ENCODE measurements at regions not wholly inside any gene's neighbourhood (a gene's known extent, or its start where the extent isn't known, plus 50 kb on each side); places are given as distances from the start of the nearest gene placed in this dataset.

DNA sequence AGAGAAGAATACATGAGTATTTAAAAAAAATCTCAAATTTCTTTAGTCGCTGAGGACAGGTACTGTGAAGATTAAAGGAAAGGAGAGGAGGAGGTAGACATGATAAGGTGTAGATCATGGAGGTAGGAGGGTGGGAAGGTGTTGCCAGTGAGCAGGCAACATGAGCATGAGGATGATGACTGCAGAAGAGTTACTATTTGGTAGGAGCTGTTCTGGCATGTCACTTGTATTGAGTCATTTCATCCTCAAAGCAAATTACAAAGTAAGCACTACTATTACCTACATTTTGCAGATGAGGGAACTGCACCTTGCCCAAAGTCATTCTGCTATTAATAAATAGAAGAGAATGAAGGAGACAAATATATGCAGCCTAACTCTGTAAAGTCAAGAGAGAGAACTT is 435.8 kb upstream of the KLF12 start:
- TF ChIP-seq POLR2AphosphoS5 (IDR thresholded peaks at IDR 0.05; ENCODE audit: insufficient read depth in 1 of 2, low read depth in 1 of 2) (no peak), POLR2A (IDR thresholded peaks at IDR 0.05) (no peak)
- TF ChIP-seq, protein P1, sequence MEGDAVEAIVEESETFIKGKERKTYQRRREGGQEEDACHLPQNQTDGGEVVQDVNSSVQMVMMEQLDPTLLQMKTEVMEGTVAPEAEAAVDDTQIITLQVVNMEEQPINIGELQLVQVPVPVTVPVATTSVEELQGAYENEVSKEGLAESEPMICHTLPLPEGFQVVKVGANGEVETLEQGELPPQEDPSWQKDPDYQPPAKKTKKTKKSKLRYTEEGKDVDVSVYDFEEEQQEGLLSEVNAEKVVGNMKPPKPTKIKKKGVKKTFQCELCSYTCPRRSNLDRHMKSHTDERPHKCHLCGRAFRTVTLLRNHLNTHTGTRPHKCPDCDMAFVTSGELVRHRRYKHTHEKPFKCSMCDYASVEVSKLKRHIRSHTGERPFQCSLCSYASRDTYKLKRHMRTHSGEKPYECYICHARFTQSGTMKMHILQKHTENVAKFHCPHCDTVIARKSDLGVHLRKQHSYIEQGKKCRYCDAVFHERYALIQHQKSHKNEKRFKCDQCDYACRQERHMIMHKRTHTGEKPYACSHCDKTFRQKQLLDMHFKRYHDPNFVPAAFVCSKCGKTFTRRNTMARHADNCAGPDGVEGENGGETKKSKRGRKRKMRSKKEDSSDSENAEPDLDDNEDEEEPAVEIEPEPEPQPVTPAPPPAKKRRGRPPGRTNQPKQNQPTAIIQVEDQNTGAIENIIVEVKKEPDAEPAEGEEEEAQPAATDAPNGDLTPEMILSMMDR (IDR thresholded peaks at IDR 0.05): no peak
